H1 (cell line): ENCODE measurements at regions not wholly inside any gene's neighbourhood (a gene's known extent, or its start where the extent isn't known, plus 50 kb on each side); places are given as distances from the start of the nearest gene placed in this dataset.
A peak's percentile ranks its signal among the peaks of the same experiment; 100 is the strongest.

Source experiments
- JUN ChIP-seq: IDR thresholded peaks from 2 replicates; pipeline ENCODE4 v1.6.1; 2011; ENCODE audit warnings: low read depth, mild to moderate bottlenecking, improper control_type of control experiment, low read length
- NRF1 ChIP-seq: IDR thresholded peaks from 2 replicates; pipeline ENCODE4 v1.6.1; 2011; ENCODE audit warnings: mild to moderate bottlenecking, low read depth, low read length, improper control_type of control experiment
- POLR2A ChIP-seq, 2 experiments: IDR thresholded peaks; 1 replicate in 1 of 2; 2 replicates in 1 of 2; pipeline ENCODE4 v1.6.1; 2011; ENCODE audit warnings: low read depth in 2 of 2, low read length in 2 of 2, mild to moderate bottlenecking in 2 of 2; ENCODE audit errors: control extremely low read depth in 1 of 2
- POLR2AphosphoS5 ChIP-seq: IDR thresholded peaks from 2 replicates; pipeline ENCODE4 v1.6.1; 2011; ENCODE audit warnings: low read depth, low read length
- YY1 ChIP-seq: IDR thresholded peaks from 2 replicates; pipeline ENCODE4 v1.6.1; 2011; ENCODE audit warnings: low read depth, mild to moderate bottlenecking, low read length
- TF ChIP-seq, protein P1 (sequence below): IDR thresholded peaks from 2 replicates; pipeline ENCODE4 v1.6.1; 2012; ENCODE audit warnings: low read length, inconsistent platforms
- TF ChIP-seq, protein P2 (sequence below), 3 experiments: IDR thresholded peaks; 1 replicate in 2 of 3; 2 replicates in 1 of 3; pipeline versions ENCODE4 v1.5.1 to v1.6.1; 2011; ENCODE audit warnings: low read length in 3 of 3, mild to moderate bottlenecking in 3 of 3, inconsistent platforms in 2 of 3, low read depth in 1 of 3, moderate library complexity in 1 of 3; ENCODE audit not compliant: insufficient read depth in 1 of 3; ENCODE audit errors: control extremely low read depth in 1 of 3

DNA sequence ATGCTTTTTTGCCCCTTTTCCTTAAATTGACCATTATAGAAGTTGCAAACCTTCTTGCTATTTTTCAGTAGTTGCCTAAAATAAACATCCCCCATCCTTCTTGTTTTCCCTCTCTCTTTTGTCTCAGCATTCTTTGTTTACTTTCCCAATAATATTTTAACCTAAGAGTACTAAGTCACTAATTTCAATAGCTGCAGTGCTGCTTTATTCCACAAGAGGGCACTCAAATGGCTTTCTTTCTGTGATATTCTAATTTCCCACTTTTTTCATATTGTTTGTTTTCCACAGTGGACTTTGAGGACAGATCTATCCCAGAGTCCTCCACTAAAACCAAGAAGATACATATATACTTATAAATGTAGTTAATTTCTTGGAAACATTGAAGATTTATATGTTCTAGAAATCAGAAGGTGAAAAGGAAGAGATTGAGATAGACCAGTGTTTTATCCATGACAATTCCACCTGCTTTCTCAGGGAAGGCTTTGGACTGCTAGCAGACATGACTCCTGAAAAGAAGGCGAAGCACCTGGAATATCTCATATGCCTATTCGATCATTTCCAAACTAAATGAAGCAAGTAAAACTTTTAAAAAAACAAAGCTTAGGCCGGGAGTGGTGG, 104.8 kb upstream of the GRIK1 start:
- TF ChIP-seq, protein P1, sequence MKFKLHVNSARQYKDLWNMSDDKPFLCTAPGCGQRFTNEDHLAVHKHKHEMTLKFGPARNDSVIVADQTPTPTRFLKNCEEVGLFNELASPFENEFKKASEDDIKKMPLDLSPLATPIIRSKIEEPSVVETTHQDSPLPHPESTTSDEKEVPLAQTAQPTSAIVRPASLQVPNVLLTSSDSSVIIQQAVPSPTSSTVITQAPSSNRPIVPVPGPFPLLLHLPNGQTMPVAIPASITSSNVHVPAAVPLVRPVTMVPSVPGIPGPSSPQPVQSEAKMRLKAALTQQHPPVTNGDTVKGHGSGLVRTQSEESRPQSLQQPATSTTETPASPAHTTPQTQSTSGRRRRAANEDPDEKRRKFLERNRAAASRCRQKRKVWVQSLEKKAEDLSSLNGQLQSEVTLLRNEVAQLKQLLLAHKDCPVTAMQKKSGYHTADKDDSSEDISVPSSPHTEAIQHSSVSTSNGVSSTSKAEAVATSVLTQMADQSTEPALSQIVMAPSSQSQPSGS = no peak
- TF ChIP-seq, protein P2, sequence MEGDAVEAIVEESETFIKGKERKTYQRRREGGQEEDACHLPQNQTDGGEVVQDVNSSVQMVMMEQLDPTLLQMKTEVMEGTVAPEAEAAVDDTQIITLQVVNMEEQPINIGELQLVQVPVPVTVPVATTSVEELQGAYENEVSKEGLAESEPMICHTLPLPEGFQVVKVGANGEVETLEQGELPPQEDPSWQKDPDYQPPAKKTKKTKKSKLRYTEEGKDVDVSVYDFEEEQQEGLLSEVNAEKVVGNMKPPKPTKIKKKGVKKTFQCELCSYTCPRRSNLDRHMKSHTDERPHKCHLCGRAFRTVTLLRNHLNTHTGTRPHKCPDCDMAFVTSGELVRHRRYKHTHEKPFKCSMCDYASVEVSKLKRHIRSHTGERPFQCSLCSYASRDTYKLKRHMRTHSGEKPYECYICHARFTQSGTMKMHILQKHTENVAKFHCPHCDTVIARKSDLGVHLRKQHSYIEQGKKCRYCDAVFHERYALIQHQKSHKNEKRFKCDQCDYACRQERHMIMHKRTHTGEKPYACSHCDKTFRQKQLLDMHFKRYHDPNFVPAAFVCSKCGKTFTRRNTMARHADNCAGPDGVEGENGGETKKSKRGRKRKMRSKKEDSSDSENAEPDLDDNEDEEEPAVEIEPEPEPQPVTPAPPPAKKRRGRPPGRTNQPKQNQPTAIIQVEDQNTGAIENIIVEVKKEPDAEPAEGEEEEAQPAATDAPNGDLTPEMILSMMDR (IDR thresholded peaks at IDR 0.05; ENCODE audit: control extremely low read depth in 1 of 3, insufficient read depth in 1 of 3, low read depth in 1 of 3, low read length in 3 of 3) = peak in 2 of 3 experiments; percentile 38 to 59; a peak in 2 of 4 replicates
- TF ChIP-seq JUN = no peak
- no peak for TF ChIP-seq POLR2A (IDR thresholded peaks at IDR 0.05; ENCODE audit: control extremely low read depth in 1 of 2, low read depth in 2 of 2, low read length in 2 of 2)
- TF ChIP-seq POLR2AphosphoS5 = no peak
- no peak for TF ChIP-seq YY1
- no peak for TF ChIP-seq NRF1
